SK-N-SH treated with all-trans-retinoic acid at 6 μM for 48 hours (cell line): ENCODE measurements at regions not wholly inside any gene's neighbourhood (a gene's known extent, or its start where the extent isn't known, plus 50 kb on each side); places are given as distances from the start of the nearest gene placed in this dataset.

Experiments
- ATAC-seq: fragments of 200-7000 bp; cut with Tn5 transposase; 3 replicates; pipeline ENCODE4 v1.9.1; 2020; ENCODE audit warnings: mild to moderate bottlenecking, moderate library complexity
- ARNTL ChIP-seq: fragments of 450-650 bp; formaldehyde crosslinking; IDR thresholded peaks from 2 replicates; pipeline ENCODE4 v1.5.0; 2020; ENCODE audit warnings: low read depth, mild to moderate bottlenecking, moderate library complexity, borderline replicate concordance
- BACH2 ChIP-seq: fragments of 250-450 bp; sonication (Bioruptor Pico); IDR thresholded peaks from 2 replicates; pipeline ENCODE4 v1.9.0; 2021; ENCODE audit warnings: mild to moderate bottlenecking, borderline replicate concordance
- CREB5 ChIP-seq: fragments of 250-450 bp; sonication (Bioruptor Pico); IDR thresholded peaks from 2 replicates; pipeline ENCODE4 v1.5.1; 2020; ENCODE audit warnings: low read depth, mild to moderate bottlenecking, moderate library complexity
- CSDC2 ChIP-seq: fragments of 250-450 bp; sonication (Bioruptor Pico); IDR thresholded peaks from 2 replicates; pipeline ENCODE4 v1.5.0; 2020; ENCODE audit warnings: mild to moderate bottlenecking, moderate library complexity
- ESRRG ChIP-seq: fragments of 250-450 bp; sonication (Bioruptor Pico); IDR thresholded peaks from 2 replicates; pipeline ENCODE4 v1.6.1; 2021; ENCODE audit warnings: mild to moderate bottlenecking
- GLIS3 ChIP-seq: fragments of 250-450 bp; sonication (Bioruptor Pico); IDR thresholded peaks from 2 replicates; pipeline ENCODE4 v1.5.0; 2020; ENCODE audit warnings: mild to moderate bottlenecking, moderate library complexity
- ISL1 ChIP-seq: fragments of 250-450 bp; sonication (Bioruptor Pico); IDR thresholded peaks from 2 replicates; pipeline ENCODE4 v2.1.2; 2022; ENCODE audit warnings: mild to moderate bottlenecking, moderate library complexity
- PATZ1 ChIP-seq: fragments of 250-450 bp; sonication (Bioruptor Pico); IDR thresholded peaks from 2 replicates; pipeline ENCODE4 v1.8.0; 2020; ENCODE audit warnings: mild to moderate bottlenecking, moderate library complexity, borderline replicate concordance
- PPARA ChIP-seq: fragments of 250-450 bp; sonication (Bioruptor Pico); IDR thresholded peaks from 2 replicates; pipeline ENCODE4 v1.5.0; 2020; ENCODE audit warnings: mild to moderate bottlenecking, borderline replicate concordance
- RARB ChIP-seq: fragments of 250-450 bp; sonication (Bioruptor Pico); IDR thresholded peaks from 2 replicates; pipeline ENCODE4 v1.8.0; 2021; ENCODE audit warnings: mild to moderate bottlenecking, moderate library complexity
- SNAI2 ChIP-seq: fragments of 250-450 bp; sonication (Bioruptor Pico); IDR thresholded peaks from 2 replicates; pipeline ENCODE4 v1.5.0; 2020; ENCODE audit warnings: mild to moderate bottlenecking, moderate library complexity
- TCF4 ChIP-seq: fragments of 250-450 bp; sonication (Bioruptor Pico); IDR thresholded peaks from 2 replicates; pipeline ENCODE4 v1.8.0; 2021; ENCODE audit warnings: mild to moderate bottlenecking, moderate library complexity, borderline replicate concordance
- TOX ChIP-seq: fragments of 250-450 bp; sonication (Bioruptor Pico); IDR thresholded peaks from 2 replicates; pipeline ENCODE4 v1.8.0; 2021; ENCODE audit warnings: mild to moderate bottlenecking, moderate library complexity, borderline replicate concordance
- ZC3H10 ChIP-seq: fragments of 250-450 bp; sonication (Bioruptor Pico); IDR thresholded peaks from 2 replicates; pipeline ENCODE4 v1.5.1; 2021; ENCODE audit warnings: mild to moderate bottlenecking, moderate library complexity
- ZFP3 ChIP-seq: fragments of 250-450 bp; sonication (Bioruptor Pico); IDR thresholded peaks from 2 replicates; pipeline ENCODE4 v1.5.0; 2020; ENCODE audit warnings: mild to moderate bottlenecking, moderate library complexity
- ZFP30 ChIP-seq: fragments of 450-650 bp; formaldehyde crosslinking; IDR thresholded peaks from 2 replicates; pipeline ENCODE4 v1.5.0; 2022; ENCODE audit warnings: mild to moderate bottlenecking, moderate library complexity
- ZNF565 ChIP-seq: fragments of 450-650 bp; formaldehyde crosslinking; conservative IDR thresholded peaks from 2 replicates; pipeline ENCODE4 v1.5.0; 2020; ENCODE audit warnings: low read depth, mild to moderate bottlenecking, moderate library complexity
- ZNF70 ChIP-seq: fragments of 450-650 bp; formaldehyde crosslinking; IDR thresholded peaks from 2 replicates; pipeline ENCODE4 v1.5.0; 2020; ENCODE audit warnings: mild to moderate bottlenecking, moderate library complexity
- ZNF8 ChIP-seq: fragments of 450-650 bp; formaldehyde crosslinking; IDR thresholded peaks from 2 replicates; pipeline ENCODE4 v1.5.0; 2020; ENCODE audit warnings: mild to moderate bottlenecking, moderate library complexity
- TF ChIP-seq, protein P1 (sequence below): fragments of 250-450 bp; sonication (Bioruptor Pico); IDR thresholded peaks from 2 replicates; pipeline ENCODE4 v1.5.1; 2021; ENCODE audit warnings: mild to moderate bottlenecking, moderate library complexity
- TF ChIP-seq, protein P2 (sequence below): fragments of 250-450 bp; sonication (Bioruptor Pico); IDR thresholded peaks from 2 replicates; pipeline ENCODE4 v1.8.0; 2021; ENCODE audit warnings: low read depth, mild to moderate bottlenecking, moderate library complexity, borderline replicate concordance

- no peak for ATAC-seq
- no peak for TF ChIP-seq CSDC2
- TF ChIP-seq PPARA = no peak
- no peak for TF ChIP-seq RARB (CRISPR knock-in tag)
- TF ChIP-seq BACH2 (CRISPR knock-in tag) = no peak
- no peak for TF ChIP-seq ZNF8
- no peak for TF ChIP-seq TCF4 (CRISPR knock-in tag)
- TF ChIP-seq CREB5 (CRISPR knock-in tag) = no peak
- TF ChIP-seq, protein P1, sequence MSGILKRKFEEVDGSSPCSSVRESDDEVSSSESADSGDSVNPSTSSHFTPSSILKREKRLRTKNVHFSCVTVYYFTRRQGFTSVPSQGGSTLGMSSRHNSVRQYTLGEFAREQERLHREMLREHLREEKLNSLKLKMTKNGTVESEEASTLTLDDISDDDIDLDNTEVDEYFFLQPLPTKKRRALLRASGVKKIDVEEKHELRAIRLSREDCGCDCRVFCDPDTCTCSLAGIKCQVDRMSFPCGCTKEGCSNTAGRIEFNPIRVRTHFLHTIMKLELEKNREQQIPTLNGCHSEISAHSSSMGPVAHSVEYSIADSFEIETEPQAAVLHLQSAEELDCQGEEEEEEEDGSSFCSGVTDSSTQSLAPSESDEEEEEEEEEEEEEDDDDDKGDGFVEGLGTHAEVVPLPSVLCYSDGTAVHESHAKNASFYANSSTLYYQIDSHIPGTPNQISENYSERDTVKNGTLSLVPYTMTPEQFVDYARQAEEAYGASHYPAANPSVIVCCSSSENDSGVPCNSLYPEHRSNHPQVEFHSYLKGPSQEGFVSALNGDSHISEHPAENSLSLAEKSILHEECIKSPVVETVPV (CRISPR knock-in tag) = no peak
- no peak for TF ChIP-seq ZC3H10 (CRISPR knock-in tag)
- TF ChIP-seq ZFP3 (CRISPR knock-in tag) = no peak
- TF ChIP-seq, protein P2, sequence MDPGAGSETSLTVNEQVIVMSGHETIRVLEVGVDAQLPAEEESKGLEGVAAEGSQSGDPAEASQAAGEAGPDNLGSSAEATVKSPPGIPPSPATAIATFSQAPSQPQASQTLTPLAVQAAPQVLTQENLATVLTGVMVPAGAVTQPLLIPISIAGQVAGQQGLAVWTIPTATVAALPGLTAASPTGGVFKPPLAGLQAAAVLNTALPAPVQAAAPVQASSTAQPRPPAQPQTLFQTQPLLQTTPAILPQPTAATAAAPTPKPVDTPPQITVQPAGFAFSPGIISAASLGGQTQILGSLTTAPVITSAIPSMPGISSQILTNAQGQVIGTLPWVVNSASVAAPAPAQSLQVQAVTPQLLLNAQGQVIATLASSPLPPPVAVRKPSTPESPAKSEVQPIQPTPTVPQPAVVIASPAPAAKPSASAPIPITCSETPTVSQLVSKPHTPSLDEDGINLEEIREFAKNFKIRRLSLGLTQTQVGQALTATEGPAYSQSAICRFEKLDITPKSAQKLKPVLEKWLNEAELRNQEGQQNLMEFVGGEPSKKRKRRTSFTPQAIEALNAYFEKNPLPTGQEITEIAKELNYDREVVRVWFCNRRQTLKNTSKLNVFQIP = no peak
- no peak for TF ChIP-seq PATZ1 (CRISPR knock-in tag)
Measured at GRCh38 chr2:137823196-137823595, 141.1 kb upstream of the HNMT start.

- TF ChIP-seq ZNF8 (no peak), ZC3H10 (CRISPR knock-in tag) (no peak), ISL1 (CRISPR knock-in tag) (no peak), ARNTL (CRISPR knock-in tag) (no peak), ZNF70 (no peak), TCF4 (CRISPR knock-in tag) (no peak), SNAI2 (CRISPR knock-in tag) (no peak), PATZ1 (CRISPR knock-in tag) (no peak), ZNF565 (CRISPR knock-in tag) (no peak), GLIS3 (CRISPR knock-in tag) (no peak), TOX (no peak), ESRRG (CRISPR knock-in tag) (no peak), ZFP30 (no peak)
- TF ChIP-seq, protein P2 = no peak
- no peak for ATAC-seq
Measured at GRCh38 chr2:137824501-137824900, 139.8 kb upstream of the HNMT start.
